GM19240 (cell line): ENCODE measurements at regions not wholly inside any gene's neighbourhood (a gene's known extent, or its start where the extent isn't known, plus 50 kb on each side); places are given as distances from the start of the nearest gene placed in this dataset.

Source experiments
- DNase-seq: peaks from one replicate; pipeline ENCODE4 v3.0.0; 2011; ENCODE audit warnings: low spot score; ENCODE audit not compliant: insufficient read length

GRCh38 chr11:19338375-19338774 is 97.6 kb upstream of the E2F8 start:
- no peak for DNase-seq

GRCh38 chr11:19337779-19338178 is 97.0 kb upstream of the E2F8 start:
- no peak for DNase-seq

- no peak for DNase-seq
Observed at GRCh38 chr11:19336331-19336730, 95.6 kb upstream of the E2F8 start.

GRCh38 chr11:19332476-19332875 is 91.7 kb upstream of the E2F8 start:
- no peak for DNase-seq

GRCh38 chr11:19330416-19330815 is 89.7 kb upstream of the E2F8 start:
- DNase-seq, result no peak

- no peak for DNase-seq
Observed at GRCh38 chr11:19329970-19330369, 89.2 kb upstream of the E2F8 start.

GRCh38 chr11:19328586-19329311 is 88.0 kb upstream of the E2F8 start:
- no peak for DNase-seq

GRCh38 chr11:19327280-19327679 is 86.5 kb upstream of the E2F8 start:
- no peak for DNase-seq

- DNase-seq, result no peak
Observed at GRCh38 chr11:19326499-19326898, 85.8 kb upstream of the E2F8 start.

- DNase-seq, result no peak
Observed at GRCh38 chr11:19323502-19323901, 82.8 kb upstream of the E2F8 start.

GRCh38 chr11:19321351-19321750 is 80.6 kb upstream of the E2F8 start:
- DNase-seq, result no peak

- DNase-seq, result no peak
Observed at GRCh38 chr11:19320827-19321226, 80.1 kb upstream of the E2F8 start.

- DNase-seq, result no peak
Observed at GRCh38 chr11:19316434-19316833, 75.7 kb upstream of the E2F8 start.

- no peak for DNase-seq
Observed at GRCh38 chr11:19315511-19315910, 74.8 kb upstream of the E2F8 start.

- DNase-seq, result no peak
Observed at GRCh38 chr11:19313140-19313539, 72.4 kb upstream of the E2F8 start.

GRCh38 chr11:19311308-19312030 is 70.7 kb upstream of the E2F8 start:
- peak; percentile 47 for DNase-seq

GRCh38 chr11:19307498-19307897 is 66.8 kb upstream of the E2F8 start:
- no peak for DNase-seq

GRCh38 chr11:19306179-19306944 is 65.6 kb upstream of the E2F8 start:
- DNase-seq, result no peak

GRCh38 chr11:19301361-19301760 is 60.6 kb upstream of the E2F8 start:
- no peak for DNase-seq

GRCh38 chr11:19294444-19294843 is 53.7 kb upstream of the E2F8 start:
- DNase-seq, result no peak

- DNase-seq, result no peak
Observed at GRCh38 chr11:19291064-19291463, 50.3 kb upstream of the E2F8 start.
